ENCODE measurements at regions not wholly inside any gene's neighbourhood (a gene's known extent, or its start where the extent isn't known, plus 50 kb on each side); places are given as distances from the start of the nearest gene placed in this dataset.
"Not testable (repeated sequence)": the region's sequence is repeated elsewhere in the genome, so short reads cannot be mapped to it uniquely, and the experiment has no call there.

DNA sequence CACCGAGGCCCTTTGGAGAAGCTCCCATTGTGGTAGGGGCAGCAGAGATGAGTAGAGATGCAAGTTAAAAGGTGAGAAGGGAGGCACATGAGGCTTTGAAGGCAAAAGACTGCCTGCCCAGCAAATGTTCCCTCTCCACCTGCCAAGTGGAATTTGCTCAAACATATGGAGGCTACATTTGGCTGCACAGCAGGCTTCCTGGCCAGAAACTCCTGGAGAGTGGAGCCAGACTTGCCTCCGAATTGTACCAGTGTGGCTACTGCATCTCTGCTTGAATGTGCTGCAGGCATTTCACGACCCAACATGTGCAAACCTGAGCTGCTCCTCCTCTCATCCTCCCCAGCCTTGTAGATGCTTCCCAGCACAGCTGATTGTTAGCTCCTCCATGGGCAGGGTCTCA lies 229.2 kb downstream of the ZNF621 start:
- 79 to 80% methylated on average over 3 of the region's 3 CpGs for WGBS, 2 donors
- H3K27me3 ChIP-seq (ENCODE audit: control insufficient read depth in 3 of 3, insufficient read depth in 3 of 3, low read length in 2 of 3): no peaks in the 10 kb centered on the region
- no peak overlapping the region for H3K4me3 ChIP-seq
- no peaks in the 10 kb centered on the region for H3K9me3 ChIP-seq (ENCODE audit: control insufficient read depth in 4 of 4, insufficient read depth in 3 of 4, low read length in 3 of 4)
- no peak for TF ChIP-seq CTCF (IDR thresholded peaks at IDR 0.05; ENCODE audit: control extremely low read depth, extremely low read depth)
- H3K9ac ChIP-seq (ENCODE audit: insufficient read depth in 1 of 2, low read length in 2 of 2): no peak overlapping the region
- ATAC-seq (ENCODE audit: insufficient read depth, low FRiP score): no peak
- DNase-seq: no peak
- H3K27ac ChIP-seq (ENCODE audit: low read depth in 1 of 2, low read length in 1 of 2): no peak overlapping the region
- H3K36me3 ChIP-seq (ENCODE audit: control insufficient read depth in 4 of 4, insufficient read depth in 4 of 4, low read length in 4 of 4): no peaks in the 10 kb centered on the region
- H3K4me1 ChIP-seq (ENCODE audit: control insufficient read depth in 5 of 5, insufficient read depth in 5 of 5, low read length in 5 of 5): no peaks in the 10 kb centered on the region

- Histone ChIP-seq H3K36me3 (ENCODE audit: control insufficient read depth in 4 of 4, insufficient read depth in 4 of 4, low read length in 4 of 4) (no peaks in the 10 kb centered on the region), H3K9me3 (ENCODE audit: control insufficient read depth in 4 of 4, insufficient read depth in 3 of 4, low read length in 3 of 4) (no peaks in the 10 kb centered on the region), H3K9ac (ENCODE audit: insufficient read depth in 1 of 2, low read length in 2 of 2) (no peak overlapping the region), H3K4me1 (ENCODE audit: control insufficient read depth in 5 of 5, insufficient read depth in 5 of 5, low read length in 5 of 5) (no peaks in the 10 kb centered on the region), H3K4me3 (no peak overlapping the region), H3K27me3 (ENCODE audit: control insufficient read depth in 3 of 3, insufficient read depth in 3 of 3, low read length in 2 of 3) (no peaks in the 10 kb centered on the region), H3K27ac (ENCODE audit: low read depth in 1 of 2, low read length in 1 of 2) (no peak overlapping the region)
- TF ChIP-seq CTCF (IDR thresholded peaks at IDR 0.05; ENCODE audit: control extremely low read depth, extremely low read depth): no peak
- WGBS, 2 donors: 75 to 91% methylated on average over 2 of the region's 2 CpGs
- no peak for DNase-seq
- no peak for ATAC-seq (ENCODE audit: insufficient read depth, low FRiP score)
Observed at GRCh38 chr3:40754994-40755393, 230.2 kb downstream of the ZNF621 start.

GRCh38 chr3:40756500-40756899 lies 231.7 kb downstream of the ZNF621 start:
- WGBS, 2 donors: 94 to 98% methylated on average over 1 of the region's 1 CpG
- TF ChIP-seq CTCF (IDR thresholded peaks at IDR 0.05; ENCODE audit: control extremely low read depth, extremely low read depth): no peak

GRCh38 chr3:40762771-40763170 lies 238.0 kb downstream of the ZNF621 start:
- H3K27ac ChIP-seq (ENCODE audit: low read depth in 1 of 2, low read length in 1 of 2); ATAC-seq (ENCODE audit: insufficient read depth, low FRiP score); H3K4me3 ChIP-seq; DNase-seq; H3K9ac ChIP-seq (ENCODE audit: insufficient read depth in 1 of 2, low read length in 2 of 2); H3K4me1 ChIP-seq (ENCODE audit: control insufficient read depth in 5 of 5, insufficient read depth in 5 of 5, low read length in 5 of 5); H3K9me3 ChIP-seq (ENCODE audit: control insufficient read depth in 4 of 4, insufficient read depth in 3 of 4, low read length in 3 of 4); H3K36me3 ChIP-seq (ENCODE audit: control insufficient read depth in 4 of 4, insufficient read depth in 4 of 4, low read length in 4 of 4); H3K27me3 ChIP-seq (ENCODE audit: control insufficient read depth in 3 of 3, insufficient read depth in 3 of 3, low read length in 2 of 3): not testable (repeated sequence)
- WGBS, 2 donors: 38 to 69% methylated on average over 1 of the region's 1 CpG

More at GRCh38 chr3:40756500-40756899, 231.7 kb downstream of the ZNF621 start:
- Histone ChIP-seq H3K27ac (ENCODE audit: low read depth in 1 of 2, low read length in 1 of 2) (no peak overlapping the region), H3K36me3 (ENCODE audit: control insufficient read depth in 4 of 4, insufficient read depth in 4 of 4, low read length in 4 of 4) (no peaks in the 10 kb centered on the region), H3K9ac (ENCODE audit: insufficient read depth in 1 of 2, low read length in 2 of 2) (no peak overlapping the region), H3K4me1 (ENCODE audit: control insufficient read depth in 5 of 5, insufficient read depth in 5 of 5, low read length in 5 of 5) (no peaks in the 10 kb centered on the region), H3K9me3 (ENCODE audit: control insufficient read depth in 4 of 4, insufficient read depth in 3 of 4, low read length in 3 of 4) (no peaks in the 10 kb centered on the region), H3K27me3 (ENCODE audit: control insufficient read depth in 3 of 3, insufficient read depth in 3 of 3, low read length in 2 of 3) (no peaks in the 10 kb centered on the region), H3K4me3 (no peak overlapping the region)
- no peak for DNase-seq
- no peak for ATAC-seq (ENCODE audit: insufficient read depth, low FRiP score)

All from lung (tissue), 11 donors.